ENCODE measurements at regions not wholly inside any gene's neighbourhood (a gene's known extent, or its start where the extent isn't known, plus 50 kb on each side); places are given as distances from the start of the nearest gene placed in this dataset.

GRCh38 chr10:55837273-55837672, 523.8 kb downstream of the ZWINT start:
- no peak for TF ChIP-seq TAF1 (IDR thresholded peaks at IDR 0.05; ENCODE audit: low read depth, low read length)
- TF ChIP-seq POLR2AphosphoS5 (IDR thresholded peaks at IDR 0.05; ENCODE audit: low read depth, low read length) = no peak
- TF ChIP-seq POLR2A (IDR thresholded peaks at IDR 0.05; ENCODE audit: low read depth, low read length) = no peak
- TF ChIP-seq PAX5 (IDR thresholded peaks at IDR 0.05; ENCODE audit: insufficient read depth, low read length, severe bottlenecking) = no peak
- TF ChIP-seq SPI1 (IDR thresholded peaks at IDR 0.05; ENCODE audit: low read depth, low read length) = no peak
- no peak for TF ChIP-seq POU2F2 (IDR thresholded peaks at IDR 0.05; ENCODE audit: low read depth, low read length)
